ENCODE measurements at regions not wholly inside any gene's neighbourhood (a gene's known extent, or its start where the extent isn't known, plus 50 kb on each side); places are given as distances from the start of the nearest gene placed in this dataset.

DNA sequence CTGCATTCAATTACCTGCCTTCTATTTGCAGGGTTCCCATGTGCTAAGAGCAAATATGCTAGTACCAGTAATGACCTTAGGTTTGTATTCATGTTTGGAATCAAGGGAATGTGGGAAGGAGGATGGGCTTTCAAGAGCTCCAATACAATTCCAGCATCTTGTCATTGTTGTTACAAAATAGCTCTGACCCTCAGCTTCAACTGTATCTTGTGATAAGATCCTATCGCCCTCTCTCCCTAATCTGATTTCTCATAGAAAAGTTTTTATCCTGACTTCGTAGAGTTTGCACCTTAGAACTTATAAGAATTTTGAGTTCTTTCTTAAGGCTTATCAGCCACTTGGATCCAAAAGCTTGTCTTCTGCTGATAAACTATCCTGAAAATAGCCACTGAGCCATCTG is 749.5 kb upstream of the ACVR2A start:
- intact Hi-C loops (cut with DNase I) = no loop called here
- DNase-seq = no peak

DNA sequence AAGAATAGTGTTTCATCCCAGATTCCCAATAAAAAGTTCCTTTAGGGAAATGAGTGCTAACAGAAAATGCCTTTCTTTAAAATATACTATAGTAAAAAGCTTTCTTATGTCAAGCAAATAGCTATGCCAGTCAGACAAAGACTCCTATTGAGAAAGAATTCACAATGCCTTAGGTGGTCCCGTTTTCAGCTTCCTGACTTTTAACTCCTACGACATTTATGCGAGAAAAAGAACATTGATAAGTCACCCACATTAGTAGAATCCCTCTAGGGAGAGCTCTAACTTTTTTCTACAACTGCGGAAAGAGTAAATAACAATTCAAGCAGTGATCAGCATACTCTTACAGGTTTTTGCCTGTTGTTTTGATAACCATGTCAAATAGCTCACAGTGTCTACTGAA is 750.8 kb upstream of the ACVR2A start:
- intact Hi-C loops (cut with DNase I) = no loop called here
- no peak for DNase-seq

- no peak for DNase-seq
- intact Hi-C loops (cut with DNase I) = no loop called here
Measured at GRCh38 chr2:147092266-147092665, 752.6 kb upstream of the ACVR2A start.

DNA sequence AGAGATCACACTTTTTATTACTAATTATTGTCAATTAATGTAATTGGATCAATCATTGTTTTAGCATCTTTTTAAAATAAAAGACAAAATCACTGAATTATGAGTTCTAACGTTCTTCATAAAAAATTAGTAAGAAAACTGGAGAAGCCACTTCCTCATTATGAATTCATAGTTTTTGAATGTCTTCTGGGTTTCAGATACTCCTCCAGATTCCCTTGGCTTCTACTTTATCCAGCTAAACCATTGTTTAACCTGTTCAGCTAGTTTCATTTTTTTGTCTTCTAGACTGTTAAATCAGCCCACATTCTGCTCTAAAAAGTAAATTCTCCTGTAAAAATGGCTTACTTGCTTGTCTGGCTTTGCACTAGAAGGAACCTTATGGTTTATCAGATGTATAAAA is 753.4 kb upstream of the ACVR2A start:
- DNase-seq = no peak
- intact Hi-C loops (cut with DNase I) = no loop called here

GRCh38 chr2:147088871-147089270 is 756.0 kb upstream of the ACVR2A start:
- intact Hi-C loops (cut with DNase I) = loop anchor here (10.0 kb wide), 2 partner anchors 246 to 826 kb away; no protein-coding TSS in a partner anchor

GRCh38 chr2:147086715-147087114 is 758.1 kb upstream of the ACVR2A start:
- no peak for DNase-seq
- intact Hi-C loops (cut with DNase I) = loop anchor here (10.0 kb wide), 2 partner anchors 248 to 828 kb away; no protein-coding TSS in a partner anchor

More at GRCh38 chr2:147088871-147089270, 756.0 kb upstream of the ACVR2A start:
- DNase-seq = no peak

- no peak for DNase-seq
- intact Hi-C loops (cut with DNase I) = loop anchor here (10.0 kb wide), 2 partner anchors 251 to 831 kb away; no protein-coding TSS in a partner anchor
Measured at GRCh38 chr2:147083664-147084063, 761.2 kb upstream of the ACVR2A start.

- intact Hi-C loops (cut with DNase I) = loop anchor here (10.0 kb wide), 2 partner anchors 252 to 832 kb away; no protein-coding TSS in a partner anchor
- peak in 35 of 42 donors; percentile 3 to 89 (median 55) for DNase-seq
Measured at GRCh38 chr2:147082850-147083522, 761.8 kb upstream of the ACVR2A start.

- intact Hi-C loops (cut with DNase I) = loop anchor here (10.0 kb wide), 2 partner anchors 253 to 833 kb away; no protein-coding TSS in a partner anchor
- no peak for DNase-seq
Measured at GRCh38 chr2:147081831-147082230, 763.0 kb upstream of the ACVR2A start.

GRCh38 chr2:147076634-147077033 is 768.2 kb upstream of the ACVR2A start:
- intact Hi-C loops (cut with DNase I) = no loop called here
- DNase-seq = no peak

DNA sequence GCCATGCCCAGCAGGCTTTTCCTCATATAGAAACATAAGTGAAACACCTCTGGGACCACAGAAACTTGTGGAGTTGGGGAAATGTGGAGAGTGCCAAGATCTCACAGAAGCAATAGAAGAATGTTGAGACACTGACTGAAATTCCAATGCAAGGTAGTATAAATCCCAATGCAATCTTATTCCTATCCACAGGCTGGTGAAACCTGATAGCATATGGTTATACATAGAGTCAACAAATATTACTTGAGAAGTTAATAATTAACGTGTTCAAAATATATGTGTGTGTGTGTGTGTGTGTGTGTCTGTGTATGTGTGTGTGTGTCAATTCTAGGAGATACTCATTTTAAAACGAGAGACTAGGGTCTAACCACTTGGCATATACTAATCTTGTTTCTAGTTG is 776.8 kb upstream of the ACVR2A start:
- intact Hi-C loops (cut with DNase I) = no loop called here
- no peak for DNase-seq

GRCh38 chr2:147067136-147067535 is 777.7 kb upstream of the ACVR2A start:
- intact Hi-C loops (cut with DNase I) = no loop called here
- no peak for DNase-seq

GRCh38 chr2:147062073-147062472 is 782.8 kb upstream of the ACVR2A start:
- intact Hi-C loops (cut with DNase I) = no loop called here

DNA sequence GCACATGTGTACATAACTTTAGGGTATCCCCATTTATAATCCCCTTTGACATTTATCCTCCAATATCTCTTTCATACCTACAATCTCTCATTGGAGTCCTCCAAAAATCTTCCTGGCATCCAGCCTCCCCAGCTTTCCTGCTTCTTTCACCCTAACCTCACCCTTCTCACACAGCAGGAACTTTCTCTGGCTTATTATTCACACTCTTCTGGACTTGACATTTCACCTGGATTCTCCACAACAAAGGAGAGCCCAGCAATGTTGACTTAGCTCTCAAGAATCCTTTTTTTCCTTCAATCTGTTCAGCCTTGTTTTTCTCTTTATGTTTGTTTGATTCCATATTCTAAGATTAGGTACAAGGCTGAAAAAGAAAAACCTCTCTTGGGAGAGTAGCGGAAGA is 783.6 kb upstream of the ACVR2A start:
- intact Hi-C loops (cut with DNase I) = no loop called here

More at GRCh38 chr2:147062073-147062472, 782.8 kb upstream of the ACVR2A start:
- DNase-seq = no peak

GRCh38 chr2:147057892-147058490 is 786.8 kb upstream of the ACVR2A start:
- DNase-seq = no peak
- intact Hi-C loops (cut with DNase I) = no loop called here

More for the DNA sequence above, 783.6 kb upstream of the ACVR2A start:
- DNase-seq = no peak

DNA sequence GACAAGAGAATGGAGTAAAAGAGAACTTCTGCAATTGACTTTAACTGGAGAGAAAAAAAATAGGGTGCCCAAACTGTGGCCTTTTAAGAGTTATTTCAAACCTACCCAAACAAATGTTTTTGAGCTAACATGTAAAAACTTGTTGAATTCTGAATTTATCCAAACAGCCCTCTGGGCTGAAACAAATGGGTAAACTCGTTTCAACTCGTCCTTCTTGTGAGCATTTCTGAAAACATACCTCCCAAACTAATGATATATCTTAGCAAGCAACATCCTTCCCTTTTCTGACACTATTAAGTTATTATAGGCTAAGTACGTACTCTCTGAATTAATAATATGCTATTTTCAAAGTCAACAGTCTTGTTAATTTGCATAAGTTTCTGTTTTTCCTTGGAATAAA is 793.0 kb upstream of the ACVR2A start:
- intact Hi-C loops (cut with DNase I) = no loop called here
- no peak for DNase-seq

DNA sequence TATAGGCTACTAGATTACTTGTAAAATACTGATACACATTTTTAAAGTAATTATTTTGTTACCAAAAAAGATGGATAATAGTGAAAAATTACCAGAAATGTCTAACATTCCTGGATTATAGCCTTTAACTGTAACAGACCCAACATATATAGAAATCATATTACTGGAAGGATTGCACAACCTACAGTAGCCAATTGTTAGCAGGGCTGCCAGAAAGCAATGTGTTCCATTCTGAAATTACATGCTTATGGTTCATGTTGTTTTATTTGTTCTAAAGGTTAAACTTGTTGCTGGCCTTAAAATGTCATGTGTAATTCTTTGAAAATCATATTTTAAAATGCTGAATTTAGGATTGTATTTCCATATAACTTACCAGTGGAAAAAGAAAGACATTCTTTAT is 793.6 kb upstream of the ACVR2A start:
- DNase-seq = no peak
- intact Hi-C loops (cut with DNase I) = no loop called here

DNA sequence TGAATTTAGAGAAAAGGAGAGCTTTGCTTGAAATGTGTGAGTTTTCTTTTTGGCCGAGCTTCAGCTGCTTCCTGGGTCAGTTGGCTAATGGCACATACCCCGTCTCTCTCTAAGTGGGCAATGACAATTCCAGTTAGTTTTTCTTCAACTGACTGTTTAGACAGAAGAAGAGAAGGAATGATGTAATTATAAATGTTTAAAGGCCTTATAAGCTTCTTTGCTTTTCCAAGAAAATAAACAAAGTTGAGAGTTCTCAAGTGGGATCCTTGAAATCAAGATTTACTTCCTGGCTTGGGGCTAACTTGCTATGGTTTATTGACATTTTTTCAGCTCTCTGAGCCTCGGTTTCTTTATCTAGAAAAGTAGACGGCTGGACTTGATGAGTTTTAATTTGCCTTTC is 794.9 kb upstream of the ACVR2A start:
- DNase-seq = no peak
- intact Hi-C loops (cut with DNase I) = no loop called here

DNA sequence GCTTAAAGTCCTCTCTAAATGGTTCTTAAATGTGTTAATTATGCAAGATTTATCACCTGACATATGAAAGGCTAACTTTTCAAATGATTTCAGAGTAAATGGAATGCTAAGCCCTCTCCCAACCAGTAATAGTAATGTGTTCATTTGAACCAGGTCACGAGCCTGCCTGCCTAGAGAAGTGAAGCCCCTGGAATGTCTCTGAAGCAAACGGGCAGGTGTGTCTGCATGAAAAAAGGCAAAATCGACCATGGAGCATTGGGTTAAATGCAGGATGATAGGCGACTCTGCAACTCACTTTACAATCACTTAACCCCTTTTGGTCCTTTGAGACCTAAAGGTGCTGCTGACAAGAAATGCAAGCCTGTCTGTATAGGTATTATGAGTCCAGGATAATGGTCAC is 798.4 kb upstream of the ACVR2A start:
- intact Hi-C loops (cut with DNase I) = no loop called here
- no peak for DNase-seq

- DNase-seq = peak in 37 of 42 donors; percentile 10 to 81 (median 47)
- intact Hi-C loops (cut with DNase I) = no loop called here
Measured at GRCh38 chr2:147045113-147045512, 799.7 kb upstream of the ACVR2A start.

- DNase-seq = no peak
- intact Hi-C loops (cut with DNase I) = no loop called here
Measured at GRCh38 chr2:147041121-147041494, 803.7 kb upstream of the ACVR2A start.

Measured in head of caudate nucleus (tissue), 42 donors.